ENCODE measurements at regions not wholly inside any gene's neighbourhood (a gene's known extent, or its start where the extent isn't known, plus 50 kb on each side); places are given as distances from the start of the nearest gene placed in this dataset.

DNA sequence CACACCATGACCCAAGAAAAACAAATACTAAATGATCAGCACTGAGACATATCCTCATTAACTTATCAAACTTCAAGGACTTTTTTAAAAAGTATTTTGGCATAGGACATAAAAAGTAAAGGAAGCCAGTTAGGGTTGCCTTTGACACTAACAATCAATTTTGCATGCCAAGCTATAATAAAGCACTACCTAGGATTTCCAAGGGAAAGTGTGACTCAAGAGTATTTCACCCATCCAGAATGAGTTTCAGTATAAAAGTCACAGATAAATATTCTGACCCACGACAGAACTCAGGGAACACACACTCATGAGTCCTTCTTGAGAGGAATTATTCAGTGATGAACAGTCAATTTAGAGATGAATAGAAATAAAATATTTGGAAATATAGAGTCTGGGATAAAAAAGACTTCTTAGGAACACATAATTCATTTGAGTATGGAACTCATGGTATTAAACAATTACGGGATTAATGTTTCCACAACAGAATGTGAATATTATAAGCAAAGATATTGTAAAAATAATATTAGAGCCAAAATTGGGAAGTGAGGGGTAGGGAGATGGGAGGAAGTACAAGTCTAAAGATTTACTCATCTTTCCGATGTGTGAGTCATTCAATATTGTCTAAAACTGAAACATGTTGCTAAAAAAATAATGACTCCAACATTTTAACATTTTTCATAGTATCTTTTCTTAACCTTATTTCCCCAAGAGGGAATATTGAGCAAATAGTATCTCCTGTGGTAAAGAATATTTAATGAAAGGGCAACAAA, 143.5 kb upstream of the LNX1 start:
- TF ChIP-seq POLR2A (IDR thresholded peaks at IDR 0.05; ENCODE audit: low read length): no peak
- no peak for TF ChIP-seq GATA1 (IDR thresholded peaks at IDR 0.05; ENCODE audit: low read depth, low read length)

Measured in erythroblast (primary cell).